ENCODE measurements at regions not wholly inside any gene's neighbourhood (a gene's known extent, or its start where the extent isn't known, plus 50 kb on each side); places are given as distances from the start of the nearest gene placed in this dataset.

DNA sequence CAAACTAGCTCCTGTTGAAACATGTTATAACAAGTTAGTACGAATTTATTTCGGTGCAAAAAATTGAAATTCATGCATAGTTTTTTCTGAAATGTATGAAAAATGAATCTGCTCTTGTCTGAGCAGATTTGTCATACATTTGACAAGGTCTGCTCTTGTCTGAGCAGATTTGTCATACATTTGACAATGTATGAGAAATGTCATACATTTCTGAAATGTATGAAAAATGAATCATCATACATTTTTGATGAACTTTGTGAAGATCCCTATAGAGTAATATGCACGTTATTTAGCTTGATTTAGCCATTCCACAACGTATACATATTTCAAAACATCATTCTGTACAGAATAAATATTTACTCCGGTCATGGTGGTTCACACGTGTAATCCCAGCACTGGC lies 85.9 kb upstream of the PARP8 start:
- no peak for TF ChIP-seq EZH2phosphoT487 (IDR thresholded peaks at IDR 0.05; ENCODE audit: insufficient read depth, low read depth)
- TF ChIP-seq EZH2 (IDR thresholded peaks at IDR 0.05; ENCODE audit: insufficient read depth, poor library complexity, severe bottlenecking) = no peak
